ENCODE measurements at regions not wholly inside any gene's neighbourhood (a gene's known extent, or its start where the extent isn't known, plus 50 kb on each side); places are given as distances from the start of the nearest gene placed in this dataset.

GRCh38 chr1:83761167-83762038 lies 237.5 kb downstream of the TTLL7 start:
- TF ChIP-seq EZH2 (IDR thresholded peaks at IDR 0.05) (no peak), POLR2AphosphoS5 (IDR thresholded peaks at IDR 0.05; ENCODE audit: borderline replicate concordance, low read depth, low read length) (no peak)

Data from SK-N-MC (cell line).